HG03432 (cell line): ENCODE measurements at regions not wholly inside any gene's neighbourhood (a gene's known extent, or its start where the extent isn't known, plus 50 kb on each side); places are given as distances from the start of the nearest gene placed in this dataset.
"Not testable (repeated sequence)": the region's sequence is repeated elsewhere in the genome, so short reads cannot be mapped to it uniquely, and the experiment has no call there.

Source experiments
- ATAC-seq: cut with Tn5 transposase; IDR thresholded peaks from one replicate; pipeline ENCODE4 v1.9.1; 2021; ENCODE audit warnings: mild to moderate bottlenecking, moderate library complexity; ENCODE audit not compliant: unreplicated experiment

DNA sequence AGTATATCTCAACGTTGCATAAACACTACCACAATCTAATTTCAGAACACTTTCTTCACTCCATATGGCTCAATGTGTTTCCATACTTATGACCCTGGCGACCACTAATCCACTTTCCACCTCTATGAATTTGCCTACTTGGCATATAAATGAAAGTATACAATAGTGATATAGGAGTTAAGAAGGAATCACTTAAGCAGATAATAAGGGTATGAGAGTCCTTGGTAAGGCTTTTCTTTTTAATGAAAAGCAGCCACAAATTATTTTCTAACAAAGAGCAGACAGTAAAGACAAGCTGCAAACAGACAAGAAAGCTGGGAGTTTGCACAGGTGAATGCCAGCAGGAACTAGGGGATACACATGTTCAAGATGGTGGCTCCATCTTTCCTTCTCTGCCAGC lies 615.1 kb upstream of the NUDT12 start:
- ATAC-seq = no peak

DNA sequence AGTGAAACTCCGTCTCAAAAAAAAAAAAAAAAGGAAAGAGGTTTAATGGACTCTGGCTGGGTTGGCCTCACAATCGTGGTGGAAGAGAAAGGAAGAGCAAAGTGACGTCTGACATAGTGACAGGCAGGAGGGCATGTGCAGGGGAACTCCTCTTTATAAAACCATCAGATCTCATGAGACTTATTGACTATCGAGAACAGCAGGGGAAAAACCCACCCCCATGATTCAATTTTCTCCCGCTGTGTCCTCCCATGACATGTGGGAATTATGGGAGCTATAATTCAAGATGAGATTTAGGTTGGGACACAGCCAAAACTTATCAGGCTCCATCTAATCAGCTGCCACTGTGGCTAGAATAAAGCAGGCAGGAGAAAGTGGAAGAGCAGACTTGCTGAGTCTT lies 610.4 kb upstream of the NUDT12 start:
- no peak for ATAC-seq

DNA sequence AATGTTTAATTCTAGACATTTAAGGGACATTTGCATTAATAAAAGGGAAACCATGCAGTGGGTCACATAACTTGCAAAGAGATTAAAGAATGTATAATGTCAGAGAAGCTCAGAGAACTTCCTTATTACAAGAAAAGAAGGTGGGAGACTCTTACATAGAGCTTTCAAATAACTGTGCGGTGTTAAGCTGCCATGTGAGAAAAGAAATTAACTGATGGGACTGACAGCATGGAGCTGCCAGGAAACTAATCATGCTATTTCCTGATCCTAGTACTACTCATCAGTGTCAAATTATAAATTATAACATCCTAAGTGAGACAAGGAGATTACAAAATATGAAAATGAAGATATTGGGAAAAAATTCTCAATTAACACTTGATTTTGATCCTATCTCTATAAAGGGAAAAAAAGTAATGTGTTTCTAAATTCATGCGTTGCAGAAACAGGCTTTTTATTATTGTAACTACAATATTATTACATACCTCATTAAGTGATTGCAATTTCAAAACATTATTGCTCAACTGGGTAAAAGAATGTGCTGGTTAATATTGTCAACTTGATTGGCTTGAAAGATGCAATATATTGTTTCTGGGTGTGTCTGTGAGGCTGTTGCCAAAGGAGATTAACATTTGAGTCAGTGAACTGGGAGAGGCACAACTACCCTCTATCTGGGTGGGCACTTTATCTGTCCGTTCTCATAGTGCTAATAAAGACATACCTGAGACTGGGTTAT lies 609.5 kb upstream of the NUDT12 start:
- no peak for ATAC-seq

DNA sequence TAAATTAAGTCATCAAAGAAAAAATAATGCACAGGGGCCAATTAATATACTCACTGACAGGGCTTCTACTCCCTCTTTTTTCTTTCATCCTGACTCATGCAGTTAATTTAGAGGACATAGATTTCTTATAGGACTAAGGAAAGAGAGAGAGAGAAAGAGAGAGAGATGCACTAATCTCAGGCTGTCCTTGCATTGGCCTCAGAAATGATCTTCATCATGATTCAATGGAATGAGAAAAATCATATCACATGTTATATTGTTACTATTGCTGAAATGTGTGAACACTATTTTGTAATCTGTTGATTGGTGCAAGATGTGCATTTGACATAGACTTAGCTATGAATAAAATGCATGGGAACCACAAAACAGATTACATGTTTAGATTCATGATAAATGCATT lies 608.3 kb upstream of the NUDT12 start:
- no peak for ATAC-seq

DNA sequence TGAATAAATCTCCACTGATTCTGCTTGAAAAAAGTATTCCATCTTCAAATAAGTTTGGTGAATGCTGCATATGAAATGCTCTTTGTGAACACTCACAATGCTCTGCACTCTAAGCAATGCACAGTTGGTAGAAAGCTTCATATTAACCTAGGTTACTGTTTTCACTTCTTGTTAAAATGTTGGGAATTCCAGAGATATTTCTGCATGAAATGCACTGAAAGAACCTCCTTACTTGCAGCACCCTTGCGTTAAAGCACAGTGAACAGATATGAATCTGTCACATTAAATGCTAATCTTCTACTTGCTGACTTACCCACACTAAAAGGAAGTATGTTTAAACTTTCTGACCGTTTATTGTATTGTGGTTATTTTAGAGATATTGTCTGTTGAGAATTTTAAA lies 584.1 kb upstream of the NUDT12 start:
- no peak for ATAC-seq

DNA sequence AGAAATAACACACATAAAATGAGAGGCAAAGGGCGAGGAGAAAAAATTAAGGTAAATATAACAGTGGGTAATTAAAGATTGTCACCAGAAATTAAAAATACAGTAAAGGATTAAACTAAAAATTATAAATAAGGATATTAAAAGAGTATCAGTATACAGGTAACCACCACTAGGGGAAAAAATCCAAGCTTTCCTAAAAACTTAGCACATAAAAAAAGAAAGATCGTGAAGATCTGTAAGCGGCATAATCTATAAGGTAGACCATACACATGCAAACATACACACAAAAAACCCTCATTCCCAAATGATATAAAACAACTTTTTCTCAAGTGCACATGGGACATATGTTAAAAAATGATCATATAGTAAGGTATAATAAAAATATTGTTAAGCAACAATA lies 577.3 kb upstream of the NUDT12 start:
- no peak for ATAC-seq

DNA sequence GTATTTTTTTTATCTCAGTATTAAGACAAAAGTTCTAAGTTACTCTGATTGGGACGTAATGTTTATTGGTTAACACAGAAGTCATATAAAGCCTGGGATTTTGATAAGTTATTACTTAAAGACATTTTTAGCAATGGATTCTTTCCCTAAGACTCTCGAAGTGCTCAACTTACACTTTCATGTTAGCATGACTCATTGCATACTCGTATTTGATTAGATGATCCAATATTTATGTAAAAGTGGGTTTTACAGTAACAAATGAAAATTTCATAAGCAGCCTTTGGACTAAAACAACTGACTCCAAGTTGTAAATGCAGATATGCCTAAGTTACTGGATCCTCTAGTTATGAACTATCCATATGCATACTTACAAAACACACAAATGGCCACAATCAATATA lies 567.7 kb upstream of the NUDT12 start:
- no peak for ATAC-seq

DNA sequence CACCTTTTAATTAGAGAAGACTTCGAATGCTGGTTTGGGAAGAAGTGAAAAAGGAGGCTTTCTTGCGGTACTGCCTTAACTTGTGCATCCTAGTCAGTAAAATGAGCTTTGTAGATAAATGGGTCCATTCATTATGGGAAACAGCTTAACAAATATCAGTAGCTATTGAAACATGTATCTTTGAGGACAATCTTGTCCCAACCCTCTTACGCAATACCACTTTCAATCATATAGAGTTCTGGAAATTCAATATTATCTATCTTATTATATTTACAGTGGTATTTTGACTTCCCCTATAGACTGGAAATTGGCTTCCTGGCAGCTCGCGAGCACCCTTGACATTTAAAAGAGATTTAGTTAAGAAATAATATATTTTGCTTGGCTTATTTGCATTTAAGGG lies 565.8 kb upstream of the NUDT12 start:
- ATAC-seq = no peak

DNA sequence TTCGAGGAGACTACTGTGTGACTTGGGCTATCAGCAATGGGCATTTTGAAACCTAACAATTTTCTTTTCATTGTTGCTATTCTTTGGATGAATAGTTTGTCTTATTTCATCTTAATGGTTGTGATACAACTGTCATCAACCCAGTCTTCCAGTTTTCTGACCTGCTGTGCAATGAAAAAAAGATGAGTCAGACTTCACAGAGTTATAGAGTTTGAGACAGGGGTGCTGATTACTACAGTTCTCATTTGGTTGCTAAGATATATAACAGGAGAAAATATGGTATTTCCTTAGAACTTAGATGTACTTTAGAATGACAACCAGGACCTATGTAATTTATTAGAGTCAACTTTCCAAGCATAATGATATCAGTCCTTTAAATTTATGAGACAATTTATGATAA lies 564.4 kb upstream of the NUDT12 start:
- ATAC-seq = no peak

DNA sequence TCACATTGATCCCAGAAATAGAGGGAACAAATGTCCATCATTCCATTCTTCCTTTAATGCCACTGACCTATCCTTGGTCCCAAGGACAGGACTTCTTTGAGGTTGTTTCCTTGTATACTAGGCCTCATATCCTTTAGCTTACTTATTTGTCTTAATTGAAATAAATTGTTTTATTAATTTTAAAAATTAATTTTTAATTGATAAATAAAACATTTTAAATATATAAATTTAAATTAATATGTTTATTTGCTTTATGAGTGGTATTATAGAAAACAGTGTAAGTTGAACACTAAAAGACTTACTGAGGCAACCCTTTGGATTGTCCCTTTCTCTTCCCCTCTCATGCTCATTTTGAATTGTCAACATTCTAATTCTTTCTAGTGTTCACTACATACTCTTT lies 556.9 kb upstream of the NUDT12 start:
- no peak for ATAC-seq

DNA sequence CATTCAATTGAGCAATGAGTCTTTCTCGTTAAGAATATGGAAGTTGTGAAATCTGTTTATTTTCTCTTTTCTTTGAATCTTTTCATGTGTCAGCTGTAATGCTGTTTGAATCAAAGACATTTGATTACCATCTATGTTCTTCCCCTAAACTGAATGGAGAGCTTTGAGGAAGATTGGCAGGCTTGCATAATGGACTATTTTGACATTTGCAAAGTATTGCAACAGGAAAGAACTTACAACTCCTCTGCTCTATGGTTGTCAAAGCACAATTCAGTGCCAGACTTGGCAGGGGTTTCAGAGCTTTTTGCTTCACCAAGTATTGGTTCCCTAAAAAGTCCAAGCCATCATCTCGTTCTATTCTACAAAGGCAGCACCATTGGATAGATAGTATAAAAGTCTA lies 549.0 kb upstream of the NUDT12 start:
- no peak for ATAC-seq

DNA sequence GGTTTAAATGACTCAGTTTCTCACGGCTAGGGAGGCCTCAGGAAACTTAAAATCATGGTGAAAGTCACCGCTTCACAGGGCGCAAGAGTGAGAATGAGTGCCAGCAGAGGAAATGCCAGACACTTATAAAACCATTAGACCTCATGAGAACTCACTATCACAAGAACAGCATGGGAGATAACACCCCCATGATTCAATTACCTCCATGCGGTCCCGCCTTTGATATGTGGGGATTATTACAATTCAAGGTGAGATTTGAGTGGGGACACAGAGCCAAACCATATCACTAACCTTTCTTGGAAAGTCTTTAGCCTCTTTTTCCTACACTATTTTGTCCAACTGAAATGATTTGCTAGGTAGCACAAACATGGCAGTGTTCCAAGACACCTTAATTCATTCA lies 533.9 kb upstream of the NUDT12 start:
- no peak for ATAC-seq

DNA sequence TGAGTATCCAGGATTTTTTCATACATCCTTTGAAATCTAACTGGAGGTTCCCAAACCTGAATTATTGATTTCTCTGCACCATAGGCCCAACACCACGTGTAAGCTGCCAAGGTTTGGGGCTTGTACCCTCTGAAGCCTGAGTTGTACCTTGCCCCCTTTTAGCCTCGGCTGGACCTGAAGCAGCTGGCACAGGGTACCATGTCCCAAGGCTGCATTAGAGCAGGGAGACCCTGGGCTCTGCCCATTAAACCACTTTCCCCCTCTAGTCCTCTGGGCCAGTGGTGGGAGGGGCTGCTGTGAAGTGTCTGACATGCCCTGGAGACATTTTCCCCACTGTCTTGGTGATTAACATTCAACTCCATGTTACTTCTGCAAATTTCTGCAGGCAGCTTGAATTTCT lies 532.9 kb upstream of the NUDT12 start:
- ATAC-seq = no peak

DNA sequence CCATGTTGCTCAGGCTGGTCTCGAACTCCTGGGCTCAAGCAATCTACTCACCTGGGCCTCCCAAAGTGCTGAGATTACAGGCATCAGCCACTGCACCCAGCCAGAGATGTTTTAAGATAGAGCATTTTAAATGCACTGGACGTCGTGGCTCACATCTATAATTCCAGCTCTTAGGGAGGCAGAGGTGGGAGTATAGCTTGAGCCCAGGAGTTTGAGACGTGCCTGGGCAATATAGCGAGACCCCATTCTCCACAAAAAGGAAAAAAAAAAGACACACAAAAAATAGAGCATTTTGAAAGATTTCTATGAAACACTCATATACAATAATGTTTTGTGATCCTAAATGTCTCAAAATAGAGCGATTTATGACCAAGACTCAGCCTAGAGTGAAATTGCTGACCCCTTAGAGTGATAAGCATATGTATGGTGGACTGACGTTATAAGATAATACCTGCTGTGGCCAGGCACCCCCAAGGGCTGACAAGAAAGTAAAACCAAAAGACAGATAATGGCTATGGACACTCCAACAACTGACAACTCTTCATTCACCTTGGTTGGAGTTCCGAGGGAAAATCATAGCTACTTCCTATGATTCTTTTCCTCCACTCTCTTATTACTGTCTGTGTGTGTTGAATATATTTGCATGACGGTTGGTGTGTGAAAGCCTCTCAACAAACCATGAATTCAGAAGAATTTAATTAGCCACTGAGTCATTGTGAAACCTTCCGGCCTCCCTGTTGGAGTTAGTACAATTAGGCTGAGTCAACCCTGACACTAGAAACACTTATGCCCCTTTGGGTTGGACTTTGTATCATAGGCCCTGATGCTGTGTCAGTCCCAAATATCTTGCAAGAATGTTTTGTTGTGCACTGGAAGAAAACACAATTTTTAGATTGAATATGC lies 526.5 kb upstream of the NUDT12 start:
- peak; percentile 70 for ATAC-seq

DNA sequence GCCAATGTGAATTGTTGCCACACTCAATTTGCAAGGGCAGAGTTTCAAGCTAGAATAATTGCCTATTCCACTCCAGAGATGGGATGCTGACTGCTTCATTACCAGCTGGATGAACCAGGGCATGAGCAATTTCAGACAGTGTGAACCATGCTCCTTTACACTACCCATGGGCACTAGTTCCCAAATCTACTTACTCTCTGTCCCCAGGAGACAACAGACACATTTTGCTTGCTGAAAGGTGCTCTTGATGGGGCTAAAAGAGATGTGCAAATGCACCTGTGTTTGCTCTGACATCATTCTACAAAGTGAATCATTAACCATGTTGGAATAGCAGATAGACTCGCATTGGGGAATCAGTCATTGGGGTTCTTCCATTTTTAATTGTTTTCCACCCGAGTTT lies 522.3 kb upstream of the NUDT12 start:
- ATAC-seq = no peak

DNA sequence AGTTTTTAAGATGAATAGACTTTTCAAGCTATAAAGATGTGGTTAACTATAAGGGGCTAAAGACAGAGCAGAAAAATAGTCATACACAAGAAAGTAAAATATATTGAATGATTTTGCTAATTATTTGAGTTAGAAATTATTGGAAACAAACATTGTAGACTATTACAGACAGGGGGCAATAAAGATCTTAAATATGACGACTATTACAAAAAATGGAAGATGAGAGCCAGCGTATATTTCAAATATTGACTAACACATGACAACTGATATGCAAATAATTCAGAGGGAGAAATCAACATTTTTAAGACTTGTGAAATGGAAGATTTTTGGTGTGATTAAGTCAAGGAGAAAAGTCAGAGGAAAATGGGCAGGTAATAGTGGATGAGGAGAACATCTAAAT lies 520.2 kb upstream of the NUDT12 start:
- ATAC-seq = no peak

DNA sequence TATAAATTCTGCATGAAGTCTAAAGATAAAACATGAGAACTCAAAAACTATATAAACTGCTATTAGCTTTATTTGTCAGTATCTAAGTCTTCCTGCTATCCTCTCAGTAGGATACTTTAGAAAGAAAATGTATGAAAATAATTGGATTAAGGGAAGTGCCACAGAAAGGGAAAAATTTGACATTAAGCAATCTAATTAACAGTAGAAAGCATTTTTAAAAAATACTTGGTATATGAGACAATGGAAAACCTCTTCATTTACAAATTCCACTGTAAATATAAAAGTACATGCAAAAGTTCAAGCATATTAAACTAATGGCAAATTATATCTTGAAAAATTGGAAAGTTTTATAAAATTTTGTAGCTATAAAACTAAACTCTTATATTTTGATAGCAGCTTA lies 518.6 kb upstream of the NUDT12 start:
- no peak for ATAC-seq

DNA sequence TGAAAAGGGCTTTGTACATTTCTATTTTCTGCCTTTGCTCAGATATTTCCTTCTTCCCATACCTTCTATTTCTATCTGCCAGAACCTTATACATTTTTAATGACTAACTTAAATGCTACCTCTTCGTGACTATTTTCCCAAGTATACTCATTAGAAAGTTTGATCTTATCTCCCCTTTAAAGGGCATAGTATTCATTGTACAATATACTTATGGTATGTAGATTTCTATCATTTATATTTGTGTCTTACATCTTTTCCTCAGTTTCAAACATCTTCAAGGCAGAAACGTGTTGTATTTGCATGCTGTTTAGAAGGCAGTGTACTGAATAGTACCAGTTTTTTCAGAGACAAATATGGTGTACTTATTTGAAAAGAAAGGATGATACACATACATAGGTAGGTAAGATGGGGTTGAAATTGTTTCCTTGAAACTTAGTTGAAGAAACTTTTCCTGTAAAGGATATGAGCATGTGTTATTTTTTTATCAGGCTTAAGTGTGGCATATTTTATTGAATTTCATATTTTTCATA lies 518.1 kb upstream of the NUDT12 start:
- no peak for ATAC-seq

DNA sequence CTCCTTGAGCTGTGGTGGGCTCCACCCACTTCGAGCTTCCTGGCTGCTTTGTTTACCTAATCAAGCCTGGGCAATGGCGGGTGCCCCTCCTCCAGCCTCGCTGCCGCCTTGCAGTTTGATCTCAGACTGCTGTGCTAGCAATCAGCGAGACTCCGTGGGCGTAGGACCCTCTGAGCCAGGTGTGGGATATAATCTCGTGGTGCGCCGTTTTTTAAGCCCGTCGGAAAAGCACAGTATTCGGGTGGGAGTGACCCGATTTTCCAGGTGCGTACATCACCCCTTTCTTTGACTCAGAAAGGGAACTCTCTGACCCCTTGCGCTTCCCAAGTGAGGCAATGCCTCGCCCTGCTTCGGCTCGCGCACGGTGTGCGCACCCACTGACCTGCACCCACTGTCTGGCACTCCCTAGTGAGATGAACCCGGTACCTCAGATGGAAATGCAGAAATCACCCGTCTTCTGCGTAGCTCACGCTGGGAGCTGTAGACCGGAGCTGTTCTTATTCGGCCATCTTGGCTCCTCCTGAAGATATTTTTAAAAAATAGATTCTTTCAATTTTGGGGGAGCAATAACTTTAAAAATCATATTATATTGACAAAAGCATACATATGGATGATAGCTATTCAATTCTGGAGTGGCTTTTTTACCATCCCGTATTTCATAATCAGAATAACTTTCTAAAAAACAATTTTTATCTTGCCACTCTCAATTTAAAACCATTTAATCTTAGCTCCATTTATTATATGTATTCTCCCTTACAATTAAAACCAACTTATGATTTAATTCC lies 517.5 kb upstream of the NUDT12 start:
- not testable (repeated sequence) for ATAC-seq

DNA sequence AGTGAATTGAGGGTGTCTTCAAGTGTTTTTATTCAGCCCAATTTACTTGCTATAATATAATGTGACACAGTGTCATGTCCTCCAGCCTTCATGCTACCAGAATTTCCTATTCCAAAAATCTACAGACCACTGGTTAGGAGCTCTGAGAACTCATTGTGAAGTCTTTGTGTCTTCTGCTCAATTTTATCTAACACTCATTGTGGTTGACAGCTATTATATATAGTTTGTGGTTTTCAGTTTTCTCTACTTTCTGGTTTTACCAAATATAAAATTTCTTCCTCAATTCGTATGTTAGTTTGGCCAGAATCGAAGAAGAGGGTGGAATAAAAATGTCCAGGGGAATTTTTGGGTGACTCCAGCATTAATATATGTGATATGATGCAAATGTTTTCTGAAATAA lies 509.3 kb upstream of the NUDT12 start:
- no peak for ATAC-seq

DNA sequence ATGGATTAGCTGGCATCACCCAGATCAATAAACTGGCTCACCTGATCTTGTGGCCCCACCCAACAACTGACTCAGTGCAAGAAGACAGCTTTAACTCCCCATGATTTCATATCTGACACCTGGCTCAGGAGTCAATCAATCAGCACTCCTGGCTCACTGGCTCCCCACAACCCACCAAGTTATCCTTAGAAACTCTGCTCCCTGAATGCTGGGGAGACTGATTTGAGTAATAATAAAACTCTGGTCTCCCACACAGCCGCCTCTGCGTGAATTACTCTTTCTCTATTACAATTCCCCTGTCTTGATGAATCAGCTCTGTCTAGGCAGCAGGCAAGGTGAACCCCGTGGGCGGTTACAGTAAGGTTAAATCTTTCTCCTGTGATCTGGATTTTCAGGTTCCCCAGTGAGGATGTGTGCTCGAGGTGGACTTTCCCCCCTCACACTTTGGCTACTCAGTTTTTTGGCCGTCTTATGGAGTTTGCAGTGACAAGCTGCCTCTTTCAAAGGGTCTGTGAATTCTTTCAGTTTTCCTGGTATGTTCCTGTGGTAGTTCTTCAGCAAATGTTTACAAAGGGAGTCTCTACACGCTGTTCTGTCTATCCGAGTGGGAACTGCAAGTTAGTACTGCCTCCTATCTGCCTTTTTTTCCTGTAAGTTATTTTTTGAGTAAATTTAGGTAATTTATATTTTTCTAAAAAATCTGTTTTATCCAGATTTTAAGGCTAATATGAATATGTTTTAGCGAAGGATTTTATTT lies 500.2 kb upstream of the NUDT12 start:
- ATAC-seq = no peak
